Myocyte (in vitro differentiated cells): ENCODE measurements at regions not wholly inside any gene's neighbourhood (a gene's known extent, or its start where the extent isn't known, plus 50 kb on each side); places are given as distances from the start of the nearest gene placed in this dataset.
A peak's percentile ranks its signal among the peaks of the same experiment; 100 is the strongest.
"Not testable (repeated sequence)": the region's sequence is repeated elsewhere in the genome, so short reads cannot be mapped to it uniquely, and the experiment has no call there.

Source experiments
- DNase-seq: peaks from one replicate; pipeline ENCODE4 v3.0.0-alpha.2; 2012; ENCODE audit warnings: low read depth

- DNase-seq, result peak; percentile 69
These were observed 605.2 kb upstream of the LRRTM4 start for GRCh38 chr2:78127424-78127823.

GRCh38 chr2:78132391-78133370, 610.5 kb upstream of the LRRTM4 start:
- DNase-seq, result no peak

GRCh38 chr2:78145395-78145996, 623.3 kb upstream of the LRRTM4 start:
- DNase-seq, result no peak

GRCh38 chr2:78145997-78146722, 624.0 kb upstream of the LRRTM4 start:
- no peak for DNase-seq

GRCh38 chr2:78147466-78147865, 625.3 kb upstream of the LRRTM4 start:
- DNase-seq, result no peak

GRCh38 chr2:78154586-78154985, 632.4 kb upstream of the LRRTM4 start:
- no peak for DNase-seq

GRCh38 chr2:78162202-78162601, 640.0 kb upstream of the LRRTM4 start:
- no peak for DNase-seq

- not testable (repeated sequence) for DNase-seq
These were observed 650.0 kb upstream of the LRRTM4 start for GRCh38 chr2:78172157-78172556.

- DNase-seq, result no peak
These were observed 653.5 kb upstream of the LRRTM4 start for GRCh38 chr2:78175645-78176044.

GRCh38 chr2:78201064-78201575, 678.9 kb upstream of the LRRTM4 start:
- no peak for DNase-seq

- no peak for DNase-seq
These were observed 680.2 kb upstream of the LRRTM4 start for GRCh38 chr2:78202366-78202765.

GRCh38 chr2:78202986-78203670, 681.0 kb upstream of the LRRTM4 start:
- no peak for DNase-seq

GRCh38 chr2:78218066-78218465, 695.9 kb upstream of the LRRTM4 start:
- peak; percentile 3 for DNase-seq

GRCh38 chr2:78237704-78238103, 715.5 kb upstream of the LRRTM4 start:
- DNase-seq, result no peak

- DNase-seq, result no peak
These were observed 723.4 kb upstream of the LRRTM4 start for GRCh38 chr2:78245394-78246135.

- DNase-seq, result no peak
These were observed 729.5 kb upstream of the LRRTM4 start for GRCh38 chr2:78251708-78252107.

- no peak for DNase-seq
These were observed 738.7 kb upstream of the LRRTM4 start for GRCh38 chr2:78260861-78261260.

GRCh38 chr2:78261454-78261853, 739.3 kb upstream of the LRRTM4 start:
- no peak for DNase-seq

GRCh38 chr2:78262089-78262488, 739.9 kb upstream of the LRRTM4 start:
- DNase-seq, result not testable (repeated sequence)

GRCh38 chr2:78262713-78263375, 740.7 kb upstream of the LRRTM4 start:
- DNase-seq, result no peak
